ENCODE measurements at regions not wholly inside any gene's neighbourhood (a gene's known extent, or its start where the extent isn't known, plus 50 kb on each side); places are given as distances from the start of the nearest gene placed in this dataset.

DNA sequence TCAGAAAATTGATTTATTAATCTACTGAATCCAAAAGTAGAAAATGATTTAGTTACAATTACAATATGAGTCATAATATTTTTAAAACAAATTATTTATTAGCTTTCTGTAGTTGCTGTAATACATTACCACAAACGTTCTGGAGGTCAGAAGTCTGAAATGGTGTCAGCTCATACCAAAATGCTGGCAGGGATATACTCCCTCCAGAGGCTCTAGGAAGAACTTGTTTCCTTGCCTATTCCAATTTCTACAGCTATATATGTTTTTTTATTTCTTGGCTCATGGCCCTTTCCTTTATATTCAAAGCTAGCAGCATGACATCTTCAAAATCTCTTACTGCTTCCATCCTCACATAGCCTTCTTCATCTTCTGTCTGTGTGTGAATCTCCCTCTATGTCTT is 667.9 kb upstream of the ITGA1 start:
- DNase-seq (no peak), ATAC-seq (ENCODE audit: low read depth) (no peak)
- H3K56ac ChIP-seq (ENCODE audit: extremely low read depth, insufficient read depth, low read length) = no peak overlapping the region
- H3K36me3 ChIP-seq (ENCODE audit: control insufficient read depth, insufficient read depth, low read length) = no peaks in the 10 kb centered on the region
- no peak overlapping the region for H2BK20ac ChIP-seq (ENCODE audit: low read depth, low read length)
- BruUV-seq (replicated peaks) = no TSS peak
- H3K14ac ChIP-seq (replicated peaks; ENCODE audit: low read depth, low read length) = no peak overlapping the region
- no peaks in the 10 kb centered on the region for H3K79me1 ChIP-seq (ENCODE audit: low read depth in 1 of 2, low read length in 2 of 2)
- in situ Hi-C loops (cut with MboI; ENCODE audit: low sequenced_read_pairs) (no loop called here), intact Hi-C loops (cut with micrococcal nuclease) (no loop called here), dilution Hi-C loops (cut with HindIII; ENCODE audit: low sequenced_read_pairs, unreplicated experiment) (no loop called here)
- no peaks in the 10 kb centered on the region for H3K9me3 ChIP-seq (ENCODE audit: control insufficient read depth, insufficient read depth, low read length)
- WGBS, 2 experiments (ENCODE audit: extremely low coverage in 2 of 2, insufficient read length in 1 of 2) = no CpG with 5 or more reads among the region's 1 CpG
- no peak overlapping the region for H3K23ac ChIP-seq (ENCODE audit: low read depth, low read length)
- H2BK120ac ChIP-seq (ENCODE audit: low read depth, low read length) = no peak overlapping the region
- H4K5ac ChIP-seq (ENCODE audit: low read depth, low read length) = no peak overlapping the region
- TF ChIP-seq CEBPB (IDR thresholded peaks at IDR 0.05; ENCODE audit: low read depth, low read length) (no peak), NFE2L2 (IDR thresholded peaks at IDR 0.05; ENCODE audit: low read depth, low read length) (no peak), RCOR1 (IDR thresholded peaks at IDR 0.05; ENCODE audit: insufficient replicate concordance, low read length) (no peak), RFX5 (IDR thresholded peaks at IDR 0.05; ENCODE audit: low read depth, low read length) (no peak), RAD21 (IDR thresholded peaks at IDR 0.05; ENCODE audit: low read length) (no peak), CHD1 (IDR thresholded peaks at IDR 0.05; ENCODE audit: low read depth, low read length) (no peak), MAFK (IDR thresholded peaks at IDR 0.05; ENCODE audit: low read depth, low read length) (no peak), FOS (IDR thresholded peaks at IDR 0.05; ENCODE audit: low read depth, low read length) (no peak), SMC3 (IDR thresholded peaks at IDR 0.05; ENCODE audit: low read depth, low read length) (no peak), BHLHE40 (IDR thresholded peaks at IDR 0.05; ENCODE audit: low read depth, low read length) (no peak), MXI1 (IDR thresholded peaks at IDR 0.05; ENCODE audit: borderline replicate concordance, low read depth, low read length) (no peak), POLR2A (IDR thresholded peaks at IDR 0.05; ENCODE audit: low read depth, low read length) (no peak), MAZ (IDR thresholded peaks at IDR 0.05; ENCODE audit: borderline replicate concordance, low read depth, low read length) (no peak)
- TF ChIP-seq, protein P1, sequence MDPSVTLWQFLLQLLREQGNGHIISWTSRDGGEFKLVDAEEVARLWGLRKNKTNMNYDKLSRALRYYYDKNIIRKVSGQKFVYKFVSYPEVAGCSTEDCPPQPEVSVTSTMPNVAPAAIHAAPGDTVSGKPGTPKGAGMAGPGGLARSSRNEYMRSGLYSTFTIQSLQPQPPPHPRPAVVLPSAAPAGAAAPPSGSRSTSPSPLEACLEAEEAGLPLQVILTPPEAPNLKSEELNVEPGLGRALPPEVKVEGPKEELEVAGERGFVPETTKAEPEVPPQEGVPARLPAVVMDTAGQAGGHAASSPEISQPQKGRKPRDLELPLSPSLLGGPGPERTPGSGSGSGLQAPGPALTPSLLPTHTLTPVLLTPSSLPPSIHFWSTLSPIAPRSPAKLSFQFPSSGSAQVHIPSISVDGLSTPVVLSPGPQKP (IDR thresholded peaks at IDR 0.05; ENCODE audit: borderline replicate concordance, low read depth, low read length) = no peak
- TF ChIP-seq, protein P2, sequence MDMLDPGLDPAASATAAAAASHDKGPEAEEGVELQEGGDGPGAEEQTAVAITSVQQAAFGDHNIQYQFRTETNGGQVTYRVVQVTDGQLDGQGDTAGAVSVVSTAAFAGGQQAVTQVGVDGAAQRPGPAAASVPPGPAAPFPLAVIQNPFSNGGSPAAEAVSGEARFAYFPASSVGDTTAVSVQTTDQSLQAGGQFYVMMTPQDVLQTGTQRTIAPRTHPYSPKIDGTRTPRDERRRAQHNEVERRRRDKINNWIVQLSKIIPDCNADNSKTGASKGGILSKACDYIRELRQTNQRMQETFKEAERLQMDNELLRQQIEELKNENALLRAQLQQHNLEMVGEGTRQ (IDR thresholded peaks at IDR 0.05; ENCODE audit: low read depth, low read length) = no peak
- TF ChIP-seq, protein P3, sequence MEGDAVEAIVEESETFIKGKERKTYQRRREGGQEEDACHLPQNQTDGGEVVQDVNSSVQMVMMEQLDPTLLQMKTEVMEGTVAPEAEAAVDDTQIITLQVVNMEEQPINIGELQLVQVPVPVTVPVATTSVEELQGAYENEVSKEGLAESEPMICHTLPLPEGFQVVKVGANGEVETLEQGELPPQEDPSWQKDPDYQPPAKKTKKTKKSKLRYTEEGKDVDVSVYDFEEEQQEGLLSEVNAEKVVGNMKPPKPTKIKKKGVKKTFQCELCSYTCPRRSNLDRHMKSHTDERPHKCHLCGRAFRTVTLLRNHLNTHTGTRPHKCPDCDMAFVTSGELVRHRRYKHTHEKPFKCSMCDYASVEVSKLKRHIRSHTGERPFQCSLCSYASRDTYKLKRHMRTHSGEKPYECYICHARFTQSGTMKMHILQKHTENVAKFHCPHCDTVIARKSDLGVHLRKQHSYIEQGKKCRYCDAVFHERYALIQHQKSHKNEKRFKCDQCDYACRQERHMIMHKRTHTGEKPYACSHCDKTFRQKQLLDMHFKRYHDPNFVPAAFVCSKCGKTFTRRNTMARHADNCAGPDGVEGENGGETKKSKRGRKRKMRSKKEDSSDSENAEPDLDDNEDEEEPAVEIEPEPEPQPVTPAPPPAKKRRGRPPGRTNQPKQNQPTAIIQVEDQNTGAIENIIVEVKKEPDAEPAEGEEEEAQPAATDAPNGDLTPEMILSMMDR (conservative IDR thresholded peaks at IDR 0.05; ENCODE audit: low read depth, low read length) = no peak
- no peak overlapping the region for H2BK15ac ChIP-seq (ENCODE audit: low read depth, low read length)
- no peak overlapping the region for H2AFZ ChIP-seq (replicated peaks; ENCODE audit: low read length, poor library complexity)
- H3K4me2 ChIP-seq (ENCODE audit: low read depth, low read length) = no peak overlapping the region
- H3K9me1 ChIP-seq (ENCODE audit: insufficient read depth, low read length) = no peaks in the 10 kb centered on the region
- no peak overlapping the region for H2BK5ac ChIP-seq (ENCODE audit: low read depth, low read length, poor library complexity, severe bottlenecking)
- no peak overlapping the region for H2AK9ac ChIP-seq (replicated peaks; ENCODE audit: low read depth, low read length, poor library complexity)
- CTCF ChIA-PET = no interaction called here
- POLR2A ChIA-PET (ENCODE audit: unreplicated experiment) = no interaction called here
- no peaks in the 10 kb centered on the region for H3K27me3 ChIP-seq (ENCODE audit: control insufficient read depth, insufficient read depth, low read length)
- no peak overlapping the region for H4K8ac ChIP-seq (ENCODE audit: low read depth in 2 of 2, low read length in 2 of 2)
- no peak overlapping the region for H3K18ac ChIP-seq (ENCODE audit: low read depth, low read length)
- H3K4ac ChIP-seq (ENCODE audit: low read depth, low read length) = no peak overlapping the region
- no peak overlapping the region for H3K4me3 ChIP-seq (ENCODE audit: insufficient read depth, low read depth, low read length)
- no peaks in the 10 kb centered on the region for H4K20me1 ChIP-seq (ENCODE audit: insufficient read depth, low read length)
- H2AK5ac ChIP-seq (ENCODE audit: low read depth, low read length) = no peak overlapping the region
- no peak overlapping the region for H4K91ac ChIP-seq (ENCODE audit: insufficient read depth, low read depth, low read length)
- no peak overlapping the region for H3K27ac ChIP-seq (ENCODE audit: insufficient read depth, low read length)
- H3K9ac ChIP-seq (ENCODE audit: low read depth, low read length) = no peak overlapping the region
- no peaks in the 10 kb centered on the region for H3K4me1 ChIP-seq (ENCODE audit: control insufficient read depth, insufficient read depth, low read length)

All from IMR-90 (cell line).